Keratinocyte (primary cell): ENCODE measurements at regions not wholly inside any gene's neighbourhood (a gene's known extent, or its start where the extent isn't known, plus 50 kb on each side); places are given as distances from the start of the nearest gene placed in this dataset.
"Not testable (repeated sequence)": the region's sequence is repeated elsewhere in the genome, so short reads cannot be mapped to it uniquely, and the experiment has no call there.

Experiments
- DNase-seq: peaks from one replicate; pipeline ENCODE4 v3.0.0-alpha.2; 2011; ENCODE audit warnings: low read depth, missing footprints, low spot score
- FAIRE-seq: peaks from 2 replicates; lab custom pipeline; 2011; peaks lifted over from hg19 to GRCh38; lab: Jason Lieb, UNC
- H2AFZ ChIP-seq: 2 replicates; pipeline ENCODE4 v1.6.0; 2012; ENCODE audit warnings: low read length, control low read depth, inconsistent platforms; ENCODE audit not compliant: control insufficient read depth
- H3K27ac ChIP-seq: 2 replicates; pipeline ENCODE4 v1.5.1; 2011; ENCODE audit warnings: low read length; ENCODE audit not compliant: control insufficient read depth, insufficient read depth
- H3K27me3 ChIP-seq: 3 replicates; pipeline ENCODE4 v1.6.0; 2011; ENCODE audit warnings: low read length; ENCODE audit not compliant: control insufficient read depth, insufficient read depth; ENCODE audit errors: extremely low read depth
- H3K36me3 ChIP-seq, 2 experiments: 2 replicates in 1 of 2; 3 replicates in 1 of 2; pipeline ENCODE4 v1.5.1; 2011; ENCODE audit warnings: low read length in 2 of 2, mild to moderate bottlenecking in 1 of 2; ENCODE audit not compliant: control insufficient read depth in 2 of 2, insufficient read depth in 2 of 2; ENCODE audit errors: extremely low read depth in 1 of 2
- H3K4me1 ChIP-seq: 3 replicates; pipeline ENCODE4 v1.5.1; 2011; ENCODE audit warnings: low read length; ENCODE audit not compliant: control insufficient read depth, insufficient read depth; ENCODE audit errors: extremely low read depth
- H3K4me2 ChIP-seq: 3 replicates; pipeline ENCODE4 v1.6.0; 2011; ENCODE audit warnings: low read depth, low read length; ENCODE audit not compliant: control insufficient read depth, insufficient read depth; ENCODE audit errors: extremely low read depth
- H3K4me3 ChIP-seq, 3 experiments: fragments of 200-600 bp in 1 of 3; sonication (generic) in 1 of 3; 2 replicates in 2 of 3; 3 replicates in 1 of 3; pipeline ENCODE4 v1.5.1; 2011 to 2016; ENCODE audit warnings: low read length in 3 of 3, mild to moderate bottlenecking in 3 of 3, control low read depth in 2 of 3, inconsistent platforms in 1 of 3, low read depth in 1 of 3, mixed read lengths in 1 of 3, mixed run types in 1 of 3, moderate library complexity in 1 of 3; ENCODE audit not compliant: control insufficient read depth in 2 of 3, insufficient read depth in 2 of 3; ENCODE audit errors: extremely low read depth in 1 of 3
- H3K79me2 ChIP-seq: 2 replicates; pipeline ENCODE4 v1.6.0; 2012; ENCODE audit warnings: low read length; ENCODE audit not compliant: control insufficient read depth, insufficient read depth
- H3K9ac ChIP-seq: 3 replicates; pipeline ENCODE4 v1.6.0; 2011; ENCODE audit warnings: low read length; ENCODE audit not compliant: control insufficient read depth, insufficient read depth; ENCODE audit errors: extremely low read depth
- H3K9me1 ChIP-seq: 3 replicates; pipeline ENCODE4 v1.6.0; 2011; ENCODE audit warnings: low read length; ENCODE audit not compliant: control insufficient read depth, insufficient read depth; ENCODE audit errors: extremely low read depth
- H3K9me3 ChIP-seq: 2 replicates; pipeline ENCODE4 v1.5.1; 2012; ENCODE audit warnings: low read depth, low read length; ENCODE audit not compliant: control insufficient read depth
- H4K20me1 ChIP-seq: 3 replicates; pipeline ENCODE4 v1.6.0; 2011; ENCODE audit warnings: low read length; ENCODE audit not compliant: control insufficient read depth, insufficient read depth; ENCODE audit errors: extremely low read depth
- EZH2 ChIP-seq: IDR thresholded peaks from one replicate; pipeline ENCODE4 v1.6.1; 2012; ENCODE audit warnings: inconsistent platforms, mild to moderate bottlenecking, low read length, moderate library complexity
- dilution Hi-C: fragments of 300-500 bp; cut with MboI; formaldehyde crosslinking; loops from one replicate; pipeline ENCODE4 v1.7.0; 2020; ENCODE audit warnings: low sequenced_read_pairs; ENCODE audit not compliant: extremely low pct_ligation_motif_present
- TF ChIP-seq, protein P1 (sequence below), 3 experiments: IDR thresholded peaks in 1 of 3; conservative IDR thresholded peaks in 1 of 3; optimal IDR thresholded peaks in 1 of 3; 2 replicates in 2 of 3; 3 replicates in 1 of 3; pipeline versions ENCODE3 to v1.5.1; 2011; ENCODE audit warnings: low read length in 3 of 3, mild to moderate bottlenecking in 3 of 3, moderate library complexity in 2 of 3, control low read depth in 1 of 3, inconsistent platforms in 1 of 3; ENCODE audit not compliant: insufficient read depth in 2 of 3; ENCODE audit errors: extremely low read depth in 1 of 3

DNA sequence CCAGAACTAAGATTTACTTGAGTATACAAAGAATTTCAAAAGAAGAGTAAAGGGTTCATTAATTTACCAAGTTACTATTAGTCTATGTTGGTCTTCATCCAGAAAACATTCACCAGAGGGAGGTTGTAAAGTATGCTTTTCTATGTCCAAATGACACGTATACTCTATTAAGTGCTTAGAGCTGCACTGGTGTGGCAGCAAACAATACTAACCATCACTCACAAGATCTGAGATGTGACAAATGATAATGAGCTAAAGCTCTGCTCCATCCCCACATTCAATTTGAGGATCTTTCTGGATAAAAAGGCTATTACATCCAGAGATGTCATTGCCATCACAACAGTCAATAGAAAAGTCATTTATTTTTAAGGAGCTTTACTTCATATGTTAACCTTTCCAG, 926.5 kb upstream of the KLHL29 start:
- TF ChIP-seq EZH2, result no peak
- TF ChIP-seq, protein P1, sequence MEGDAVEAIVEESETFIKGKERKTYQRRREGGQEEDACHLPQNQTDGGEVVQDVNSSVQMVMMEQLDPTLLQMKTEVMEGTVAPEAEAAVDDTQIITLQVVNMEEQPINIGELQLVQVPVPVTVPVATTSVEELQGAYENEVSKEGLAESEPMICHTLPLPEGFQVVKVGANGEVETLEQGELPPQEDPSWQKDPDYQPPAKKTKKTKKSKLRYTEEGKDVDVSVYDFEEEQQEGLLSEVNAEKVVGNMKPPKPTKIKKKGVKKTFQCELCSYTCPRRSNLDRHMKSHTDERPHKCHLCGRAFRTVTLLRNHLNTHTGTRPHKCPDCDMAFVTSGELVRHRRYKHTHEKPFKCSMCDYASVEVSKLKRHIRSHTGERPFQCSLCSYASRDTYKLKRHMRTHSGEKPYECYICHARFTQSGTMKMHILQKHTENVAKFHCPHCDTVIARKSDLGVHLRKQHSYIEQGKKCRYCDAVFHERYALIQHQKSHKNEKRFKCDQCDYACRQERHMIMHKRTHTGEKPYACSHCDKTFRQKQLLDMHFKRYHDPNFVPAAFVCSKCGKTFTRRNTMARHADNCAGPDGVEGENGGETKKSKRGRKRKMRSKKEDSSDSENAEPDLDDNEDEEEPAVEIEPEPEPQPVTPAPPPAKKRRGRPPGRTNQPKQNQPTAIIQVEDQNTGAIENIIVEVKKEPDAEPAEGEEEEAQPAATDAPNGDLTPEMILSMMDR (optimal IDR thresholded peaks at IDR 0.05 in 1 of 3, IDR thresholded peaks at IDR 0.05 in 1 of 3, conservative IDR thresholded peaks at IDR 0.05 in 1 of 3; ENCODE audit: extremely low read depth in 1 of 3, insufficient read depth in 2 of 3, low read length in 3 of 3), result no peak
- Histone ChIP-seq H3K79me2 (no peaks in the 10 kb centered on the region), H3K9me3 (no peaks in the 10 kb centered on the region), H3K4me1 (no peaks in the 10 kb centered on the region), H2AFZ (no peak overlapping the region), H3K4me3 (no peak overlapping the region), H3K4me2 (no peak overlapping the region), H3K9ac (no peak overlapping the region), H3K27ac (no peak overlapping the region), H4K20me1 (no peaks in the 10 kb centered on the region), H3K36me3 (no peaks in the 10 kb centered on the region), H3K27me3 (no peaks in the 10 kb centered on the region), H3K9me1 (no peaks in the 10 kb centered on the region)
- no peak for FAIRE-seq
- dilution Hi-C loops, result no loop called here
- no peak for DNase-seq

DNA sequence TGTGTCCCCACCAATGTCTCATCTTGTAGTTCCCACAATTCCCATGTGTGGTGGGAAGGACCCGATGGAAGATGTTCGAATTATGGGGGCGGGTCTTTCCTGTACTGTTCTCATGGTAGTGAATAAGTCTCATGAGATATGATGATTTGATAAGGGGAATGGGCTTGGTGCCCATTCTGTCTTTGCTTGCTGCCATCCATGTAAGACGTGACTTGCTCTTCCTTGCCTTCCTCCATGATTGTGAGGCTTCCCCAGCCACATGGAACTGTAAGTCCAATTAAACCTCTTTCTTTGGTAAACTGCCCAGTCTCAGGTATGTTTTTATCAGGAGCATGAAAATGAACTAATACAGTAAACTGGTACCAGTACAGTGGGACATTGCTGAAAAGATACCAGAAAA, 909.9 kb upstream of the KLHL29 start:
- H3K4me2 ChIP-seq, H2AFZ ChIP-seq, H3K27ac ChIP-seq, DNase-seq, H3K27me3 ChIP-seq, H3K9me3 ChIP-seq, dilution Hi-C loops, H3K36me3 ChIP-seq, H3K79me2 ChIP-seq, FAIRE-seq, H3K4me1 ChIP-seq, H3K9me1 ChIP-seq, H3K9ac ChIP-seq, H3K4me3 ChIP-seq, H4K20me1 ChIP-seq: not testable (repeated sequence)

DNA sequence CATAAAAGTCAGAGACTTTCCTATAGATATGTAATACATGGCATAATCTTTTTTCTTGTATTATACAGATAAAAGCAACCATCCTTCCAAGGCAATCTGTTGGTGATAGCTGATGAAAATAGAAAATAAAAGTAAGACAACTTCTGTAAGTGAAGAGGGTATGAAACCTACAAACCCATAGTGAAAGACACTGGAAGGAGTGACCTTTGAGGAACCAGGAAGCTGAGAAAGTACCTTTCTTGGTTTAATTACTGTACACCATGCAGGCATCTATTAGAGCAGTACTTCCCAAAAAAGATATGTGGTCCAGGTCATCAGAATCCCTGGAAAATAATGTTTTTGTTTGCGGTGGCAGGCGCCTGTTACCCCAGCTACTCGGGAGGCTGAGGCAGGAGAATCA, 906.6 kb upstream of the KLHL29 start:
- Histone ChIP-seq H3K4me3 (no peak overlapping the region), H3K9ac (no peak overlapping the region), H3K27ac (no peak overlapping the region), H4K20me1 (no peaks in the 10 kb centered on the region), H2AFZ (no peak overlapping the region), H3K36me3 (no peaks in the 10 kb centered on the region), H3K79me2 (no peaks in the 10 kb centered on the region), H3K4me1 (no peaks in the 10 kb centered on the region), H3K9me1 (no peaks in the 10 kb centered on the region), H3K4me2 (no peak overlapping the region), H3K27me3 (no peaks in the 10 kb centered on the region), H3K9me3 (no peaks in the 10 kb centered on the region)
- FAIRE-seq (no peak), DNase-seq (no peak)
- dilution Hi-C loops, result no loop called here
- TF ChIP-seq, protein P1 (optimal IDR thresholded peaks at IDR 0.05 in 1 of 3, IDR thresholded peaks at IDR 0.05 in 1 of 3, conservative IDR thresholded peaks at IDR 0.05 in 1 of 3; ENCODE audit: extremely low read depth in 1 of 3, insufficient read depth in 2 of 3, low read length in 3 of 3), result no peak
- no peak for TF ChIP-seq EZH2
